Suppressor macrophage (primary cell): ENCODE measurements at regions not wholly inside any gene's neighbourhood (a gene's known extent, or its start where the extent isn't known, plus 50 kb on each side); places are given as distances from the start of the nearest gene placed in this dataset.
"Not testable (repeated sequence)": the region's sequence is repeated elsewhere in the genome, so short reads cannot be mapped to it uniquely, and the experiment has no call there.

Experiments
- DNase-seq, 4 experiments: peaks; one replicate each; pipeline ENCODE4 v3.0.0-alpha.2; 2020 to 2022

DNA sequence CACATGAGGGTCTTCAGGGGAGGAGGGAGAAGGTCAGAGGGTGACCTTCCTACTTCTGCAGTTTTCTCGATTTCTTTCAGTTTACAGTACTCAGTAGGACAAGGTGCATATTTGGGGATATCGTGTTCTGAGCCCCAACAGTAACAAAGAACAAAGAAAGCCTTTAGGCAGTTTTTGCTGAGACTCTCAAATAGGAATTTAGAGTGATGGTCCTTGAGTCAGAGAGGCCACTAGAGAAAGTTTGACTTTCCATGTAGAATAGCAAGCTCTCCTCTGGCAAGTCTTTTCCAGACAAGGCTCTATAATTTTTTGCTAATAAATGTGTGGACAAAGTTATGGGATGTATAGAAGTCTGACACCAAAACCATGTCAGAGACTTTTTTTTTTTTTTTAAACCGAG is 194.6 kb downstream of the TM9SF2 start:
- no peak for DNase-seq

DNA sequence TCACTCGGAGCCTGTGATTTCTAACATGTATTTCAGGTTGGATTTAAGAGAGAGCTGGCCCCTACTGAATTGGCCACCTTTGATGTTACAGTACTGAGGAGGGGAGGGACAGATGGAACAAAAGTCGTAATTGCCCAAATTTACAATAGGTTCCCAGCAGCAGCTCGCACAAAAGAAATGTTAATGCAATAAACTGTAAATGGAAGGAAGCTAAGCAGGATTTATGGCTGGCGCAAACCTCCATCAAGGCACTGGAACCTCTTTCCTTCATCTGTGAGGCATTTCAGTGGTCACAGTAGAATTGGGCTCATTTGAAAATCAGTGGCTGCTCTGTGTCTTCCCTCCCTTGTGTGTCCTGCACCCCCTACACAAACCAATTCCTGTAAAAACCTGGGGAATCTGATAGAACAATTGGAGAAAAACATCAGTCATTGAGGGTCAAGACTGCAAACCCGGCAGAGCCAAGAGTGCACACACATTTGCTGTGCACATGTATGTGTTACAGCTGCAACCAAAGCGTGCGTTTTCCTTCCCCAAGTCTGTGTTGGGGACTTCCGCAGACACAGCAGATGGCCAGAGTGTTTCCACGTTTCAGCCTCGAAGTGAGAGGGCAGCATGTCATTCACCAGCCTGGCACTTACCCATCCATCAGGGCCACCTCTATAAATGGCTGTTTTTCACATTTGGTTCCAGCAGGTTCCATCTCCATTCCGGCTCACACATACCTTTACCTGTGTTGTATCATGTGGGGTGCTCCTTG is 192.8 kb downstream of the TM9SF2 start:
- no peak for DNase-seq

DNA sequence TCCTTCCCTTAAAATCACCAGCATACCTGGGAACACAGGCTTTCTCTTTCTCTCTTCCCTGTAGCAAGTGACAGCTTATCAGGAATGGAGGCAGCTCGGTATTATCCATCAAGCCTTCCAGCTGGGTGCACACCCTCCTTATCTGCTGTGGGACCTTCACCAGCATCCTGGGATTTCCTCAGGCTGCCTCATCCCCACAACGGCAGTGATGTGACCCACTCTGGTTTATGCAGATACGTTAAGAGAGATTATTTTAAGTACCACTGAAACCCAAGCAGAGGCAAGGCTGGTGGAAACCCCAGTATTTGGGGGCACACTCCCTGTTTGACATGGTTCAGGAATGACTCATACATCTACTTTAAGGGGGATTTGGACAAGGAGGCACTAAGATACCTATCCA is 192.1 kb downstream of the TM9SF2 start:
- DNase-seq = no peak

DNA sequence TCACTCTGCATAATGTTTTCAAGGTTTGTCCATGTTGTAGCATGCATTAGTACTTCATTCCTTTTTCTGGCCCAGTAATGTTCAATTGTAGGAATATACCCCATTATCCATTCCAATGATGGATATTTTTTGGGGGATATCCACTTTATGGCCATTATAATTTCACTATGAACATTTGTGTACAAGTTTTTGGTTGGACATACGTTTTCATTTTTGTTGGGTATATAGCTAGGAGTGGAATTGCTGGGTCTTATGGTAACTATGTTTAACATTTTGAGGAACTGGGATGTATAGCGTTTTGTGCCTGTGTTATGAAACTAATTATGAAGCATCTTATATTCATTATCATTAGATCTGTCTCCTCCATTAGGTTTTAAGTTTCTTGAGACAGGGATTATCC is 191.6 kb downstream of the TM9SF2 start:
- no peak for DNase-seq

DNA sequence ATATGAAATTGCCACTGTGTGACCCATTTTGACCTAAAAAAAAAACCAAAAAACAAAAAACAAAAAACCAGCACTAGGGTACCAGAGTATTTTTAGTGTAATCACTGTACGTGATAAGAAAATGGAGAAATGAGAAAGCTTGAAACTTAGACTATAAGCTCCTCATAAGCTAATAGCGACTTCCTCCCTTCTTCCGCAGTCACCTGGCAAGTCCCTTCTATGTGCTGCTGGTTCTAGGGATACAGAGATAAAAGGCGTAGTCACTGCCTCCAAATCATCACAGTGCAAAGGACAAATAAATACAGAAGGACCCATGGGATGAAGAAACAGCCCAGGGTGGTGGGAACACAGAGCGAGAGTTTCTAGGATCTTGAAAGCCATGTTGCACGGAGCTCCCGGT is 190.3 kb downstream of the TM9SF2 start:
- DNase-seq = no peak

DNA sequence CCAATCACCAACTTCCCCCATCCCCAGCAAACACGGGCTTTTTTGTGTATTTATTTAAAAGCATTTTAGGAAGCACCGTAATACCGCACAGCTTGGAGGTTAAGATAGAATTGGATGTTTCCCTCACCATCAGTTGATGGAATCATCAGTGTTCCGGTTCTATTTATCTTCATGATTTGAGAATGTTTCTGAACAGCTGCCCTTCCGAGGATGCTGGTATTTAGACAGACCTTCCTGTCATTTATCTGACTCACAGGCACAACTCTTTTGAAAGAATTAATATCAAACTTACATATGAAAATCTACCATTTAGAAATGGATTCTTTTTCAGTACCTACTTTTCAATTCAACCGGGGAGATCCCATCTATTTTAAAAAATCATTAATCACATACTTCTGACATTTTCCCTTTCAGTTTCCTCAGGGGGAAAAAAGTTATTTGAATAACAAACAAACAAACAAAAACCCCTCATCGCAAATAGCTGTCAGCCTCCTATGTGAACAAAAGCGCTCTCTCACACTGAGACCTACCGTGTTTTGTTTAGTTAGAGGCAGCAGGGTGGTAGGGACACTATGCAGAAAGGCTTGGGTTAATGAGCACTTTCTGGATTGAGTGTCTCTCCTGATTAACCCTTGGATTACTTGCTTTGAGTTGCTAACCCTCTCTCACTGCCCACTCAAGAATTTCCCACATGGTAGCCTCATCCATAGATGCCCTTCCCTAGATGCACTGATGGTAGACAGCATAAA is 189.3 kb downstream of the TM9SF2 start:
- DNase-seq = no peak

DNA sequence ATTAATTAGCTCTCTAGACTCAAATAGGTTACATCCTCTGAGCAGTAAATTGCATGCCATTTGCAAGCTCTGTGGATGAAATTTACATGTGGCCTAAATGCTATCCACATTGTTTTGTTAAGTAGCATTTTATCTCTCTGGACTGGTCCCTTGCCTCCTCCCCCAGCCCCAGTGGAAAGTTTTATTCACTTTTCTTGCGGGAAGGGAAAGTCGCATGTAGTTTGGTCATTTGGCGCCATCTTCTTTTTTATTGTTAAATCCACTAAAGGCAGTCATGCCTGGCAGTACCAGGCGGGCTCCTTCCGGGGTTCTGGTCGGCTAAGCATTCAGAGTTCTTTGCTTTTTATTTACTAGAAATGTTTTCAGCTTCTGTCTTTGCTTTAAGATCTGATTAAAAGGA is 188.7 kb downstream of the TM9SF2 start:
- DNase-seq = no peak

DNA sequence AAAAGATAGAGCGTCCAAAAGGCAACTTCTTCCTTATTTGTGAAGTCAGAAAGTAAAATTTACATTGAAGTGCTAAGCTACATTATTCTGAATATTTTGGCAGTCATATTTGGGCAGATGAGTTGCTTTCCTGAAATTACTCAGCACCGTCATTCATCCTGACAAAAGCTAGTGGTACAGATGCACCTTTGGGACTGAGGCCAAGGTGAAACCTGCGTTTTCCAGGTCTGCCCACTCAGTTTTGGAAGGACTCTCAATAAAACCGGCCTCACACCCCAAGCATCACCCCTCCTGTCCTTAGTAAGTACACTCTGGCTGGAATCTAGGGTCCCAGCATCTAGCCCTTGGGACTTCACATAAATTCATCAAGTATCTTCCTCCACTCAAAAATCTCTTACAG is 187.5 kb downstream of the TM9SF2 start:
- no peak for DNase-seq

DNA sequence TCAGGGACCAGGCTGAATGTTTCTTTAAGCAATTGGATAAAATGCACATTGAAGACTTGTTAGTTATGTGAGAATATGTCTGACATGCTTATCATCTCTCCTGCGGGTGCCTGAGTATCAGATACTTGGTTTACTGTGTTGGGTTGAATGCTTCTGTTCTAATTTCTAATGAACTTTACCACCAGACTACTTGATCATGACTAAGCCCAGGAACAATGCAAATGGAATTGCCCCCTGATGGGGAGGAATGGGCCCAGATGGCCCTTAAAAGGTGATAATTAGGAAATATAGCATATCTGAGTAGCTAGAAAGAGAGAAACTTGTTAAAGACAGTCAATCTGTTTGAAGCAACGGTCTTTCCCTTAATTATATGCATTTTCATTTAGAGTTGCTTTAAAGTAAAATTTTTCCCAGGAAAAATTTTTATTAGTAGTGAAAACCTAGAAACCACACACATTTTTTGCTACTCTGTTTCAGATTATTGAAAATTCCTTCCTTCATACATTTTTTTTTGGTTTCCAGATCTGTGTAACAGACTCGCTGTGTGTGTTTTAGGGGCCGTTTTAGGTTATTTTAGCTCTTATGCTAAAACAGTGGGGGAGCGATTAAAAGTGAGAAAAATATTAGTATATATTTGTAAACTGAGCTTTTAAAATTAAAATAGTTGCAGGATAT is 186.6 kb downstream of the TM9SF2 start:
- no peak for DNase-seq

DNA sequence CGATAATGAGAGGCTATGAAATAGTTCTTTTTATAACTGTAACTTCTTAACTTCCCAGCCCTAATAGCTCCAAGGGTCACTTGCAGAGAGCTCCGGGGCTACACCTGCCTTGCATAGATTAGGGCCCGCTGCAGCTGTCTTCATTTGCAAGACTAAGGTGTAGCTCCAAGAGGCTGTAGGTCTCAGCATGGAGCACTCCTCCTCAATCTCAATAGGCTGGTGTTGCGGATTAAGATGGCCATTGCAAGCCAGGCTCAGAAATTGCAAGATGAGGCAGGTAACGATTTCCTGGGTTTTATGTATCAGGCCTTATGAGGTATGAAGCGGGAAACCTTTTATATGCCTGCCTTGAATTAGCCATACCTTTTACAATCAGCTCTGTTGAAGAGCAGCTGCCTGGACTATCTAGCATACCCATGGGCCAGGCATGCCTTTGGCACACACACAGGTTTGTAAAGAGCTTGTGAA is 185.7 kb downstream of the TM9SF2 start:
- DNase-seq = no peak

DNA sequence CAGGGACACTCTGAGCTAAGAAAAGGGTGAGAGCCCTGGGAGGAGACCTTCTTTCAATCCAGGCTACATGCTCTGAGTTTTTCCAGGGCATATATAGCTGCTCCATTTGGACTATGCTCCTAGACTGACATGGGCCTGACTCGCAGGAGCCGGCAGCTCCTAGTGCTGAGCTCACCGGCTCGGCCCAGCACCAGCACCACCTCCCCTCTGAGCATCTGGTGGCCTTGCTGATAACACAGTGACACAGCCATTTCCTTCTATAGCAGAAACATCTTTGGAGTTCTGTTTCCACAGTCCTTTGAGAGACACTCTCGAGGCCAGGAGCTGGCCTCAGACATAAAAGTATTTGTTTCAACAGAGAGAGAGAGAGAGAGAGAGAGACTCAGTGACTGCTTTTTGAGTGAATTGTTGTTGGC is 184.9 kb downstream of the TM9SF2 start:
- no peak for DNase-seq

DNA sequence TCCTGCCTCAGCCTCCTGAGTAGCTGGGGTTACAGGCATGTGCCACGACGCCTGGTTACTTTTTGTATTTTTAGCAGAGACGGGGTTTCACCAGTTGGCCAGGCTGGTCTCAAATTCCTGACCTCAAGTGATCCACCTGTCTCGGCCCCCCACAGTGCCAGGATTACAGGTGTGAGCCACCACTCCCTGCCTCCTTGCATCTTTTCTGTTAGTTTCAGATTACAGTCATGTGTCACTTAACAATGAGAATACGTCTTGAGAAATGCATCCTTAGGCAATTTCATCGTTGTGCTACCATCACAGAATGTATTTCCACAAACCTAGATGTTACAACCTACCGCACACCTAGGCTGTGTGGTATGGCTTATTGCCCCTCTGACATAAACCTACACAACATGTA is 180.4 kb downstream of the TM9SF2 start:
- no peak for DNase-seq

DNA sequence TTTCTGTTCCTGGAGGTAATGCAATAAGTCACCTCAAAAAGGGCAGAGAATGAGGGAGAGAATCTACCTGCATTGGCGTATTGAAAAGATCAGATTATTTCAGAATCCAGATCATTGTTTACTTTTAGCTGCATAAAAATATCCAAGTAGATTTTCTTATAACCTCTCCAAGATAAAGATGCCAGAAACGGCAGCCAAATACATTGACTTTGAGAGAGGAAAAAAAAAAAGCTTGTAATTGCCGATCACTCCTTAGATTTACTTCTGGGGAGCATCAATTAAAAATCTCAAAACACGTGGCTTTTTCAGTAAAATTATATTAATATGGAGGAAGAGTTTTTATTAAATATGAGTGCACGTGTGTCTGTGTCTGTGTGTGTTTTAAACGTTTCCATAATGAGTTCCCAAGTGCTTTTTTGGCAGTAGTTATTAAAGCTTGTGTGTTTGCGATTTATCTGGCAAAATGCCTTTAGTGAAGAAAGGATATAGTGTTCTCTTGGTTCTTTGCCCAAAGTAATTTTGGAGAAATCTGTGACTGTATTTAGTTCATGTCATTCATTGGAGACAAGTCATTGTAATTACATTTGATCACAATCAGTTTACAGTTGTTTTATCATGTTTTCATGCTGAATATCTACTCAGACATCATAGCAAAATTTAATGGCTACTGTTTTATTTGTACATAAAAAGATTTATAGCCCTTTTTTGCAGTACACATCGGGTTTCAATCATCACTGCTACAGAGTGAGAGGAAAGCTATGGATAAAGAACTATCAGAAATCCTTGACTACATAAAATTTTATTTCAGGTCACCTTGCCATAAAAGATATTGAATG is 176.1 kb downstream of the TM9SF2 start:
- no peak for DNase-seq

DNA sequence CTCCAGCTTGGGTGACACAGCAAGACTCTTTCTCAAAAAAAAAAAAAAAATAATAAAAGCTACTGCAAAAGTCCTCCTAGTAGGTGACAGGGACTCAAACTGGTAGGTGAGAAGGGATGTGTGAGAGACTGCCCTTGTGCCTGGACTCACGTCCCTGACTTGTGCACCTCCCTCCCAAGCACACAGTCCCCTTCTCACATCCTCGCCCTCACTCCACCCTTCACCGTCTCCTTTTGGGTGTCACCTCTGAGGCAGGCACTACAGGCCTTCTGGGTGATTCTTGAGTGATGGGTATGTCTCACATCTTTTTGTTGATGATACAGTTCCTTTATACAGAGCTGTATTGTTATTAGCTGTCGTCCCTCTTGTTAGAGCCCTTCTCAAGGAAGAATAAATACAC is 170.5 kb downstream of the TM9SF2 start:
- no peak for DNase-seq

DNA sequence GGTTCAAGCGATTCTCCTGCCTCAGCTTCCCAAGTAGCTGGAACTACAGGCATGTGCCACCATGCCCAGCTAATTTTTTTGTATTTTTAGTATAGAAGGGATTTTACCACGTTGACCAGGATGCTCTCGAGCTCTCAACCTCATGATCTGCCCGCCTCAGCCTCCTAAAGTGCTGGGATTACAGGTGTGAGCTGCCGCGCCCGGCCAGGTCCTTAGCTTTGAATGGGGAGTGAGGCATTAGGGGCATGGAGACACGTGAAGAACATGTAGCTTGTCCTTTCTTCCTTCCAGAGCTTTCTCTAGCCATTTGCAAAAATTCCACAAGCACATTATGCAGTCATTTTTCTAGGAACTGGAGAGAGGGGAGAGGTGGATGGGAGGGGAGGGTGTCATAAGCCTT is 167.8 kb downstream of the TM9SF2 start:
- not testable (repeated sequence) for DNase-seq

DNA sequence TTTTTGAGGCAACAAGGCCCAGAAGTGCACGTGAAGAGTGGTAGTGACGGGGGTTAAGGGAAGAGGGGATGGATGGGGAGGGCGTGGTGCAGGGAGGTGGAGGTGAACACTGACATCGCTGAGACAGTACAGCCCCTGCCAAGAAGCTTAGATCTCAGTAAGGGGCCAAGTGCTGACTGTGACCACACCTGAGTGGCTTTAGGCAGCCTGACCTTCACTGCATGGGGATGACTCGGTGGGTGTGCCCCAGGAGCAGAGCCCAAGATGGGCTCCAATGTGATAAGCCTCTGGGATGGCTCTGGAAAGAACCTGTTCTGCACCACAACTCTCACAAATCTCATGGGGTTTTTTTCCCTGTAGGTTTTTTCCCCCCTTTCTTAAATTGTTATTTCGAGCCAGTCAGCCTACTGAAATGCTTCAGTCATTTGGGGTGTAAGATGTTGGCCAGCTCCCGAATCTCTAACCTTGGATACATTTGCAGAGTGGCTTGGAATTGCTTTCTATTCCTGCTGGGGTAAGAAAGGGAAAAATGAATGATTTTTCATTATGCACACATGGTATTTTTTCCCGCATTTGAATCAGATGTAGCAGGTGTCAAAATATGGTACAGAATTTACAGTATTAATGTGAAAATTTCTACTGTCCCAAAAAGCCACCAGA is 165.0 kb downstream of the TM9SF2 start:
- no peak for DNase-seq

DNA sequence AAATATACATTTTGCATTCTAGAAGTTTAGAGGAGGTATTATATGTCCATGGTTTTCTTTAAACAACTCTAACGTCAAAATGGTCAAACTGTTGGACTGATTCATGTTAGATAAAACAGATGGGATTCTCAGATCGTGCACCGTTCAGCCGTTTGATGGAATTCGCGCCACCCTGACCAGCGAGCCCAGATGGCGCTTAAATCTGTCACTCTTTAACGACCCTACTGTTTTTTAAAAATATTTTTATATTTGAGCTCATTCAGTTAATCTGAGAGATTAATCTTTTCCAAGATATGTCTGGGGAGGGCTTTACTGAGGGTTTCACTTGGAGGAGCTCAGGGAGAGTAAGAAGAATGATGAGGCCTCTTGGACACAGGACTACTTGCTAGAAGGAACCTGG is 164.4 kb downstream of the TM9SF2 start:
- DNase-seq = no peak

DNA sequence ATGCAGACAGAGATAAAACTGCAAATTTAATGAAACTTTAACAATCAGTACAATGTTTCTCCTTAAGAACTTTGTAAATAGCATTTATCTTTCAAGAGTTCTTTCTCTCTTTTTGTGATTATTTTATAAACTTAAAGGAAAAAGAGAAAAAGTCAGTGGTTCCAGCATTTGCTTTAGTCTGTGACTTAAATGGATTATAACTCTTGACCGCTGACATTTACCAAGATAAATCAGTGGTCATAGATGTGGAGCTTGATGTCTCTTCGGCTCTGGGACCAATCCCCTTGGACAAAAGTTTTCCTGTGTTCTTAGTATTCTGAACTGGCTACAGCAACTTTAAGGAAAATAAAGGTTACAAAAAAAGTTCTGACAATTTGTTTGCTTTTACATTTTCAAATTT is 162.6 kb downstream of the TM9SF2 start:
- DNase-seq = no peak

DNA sequence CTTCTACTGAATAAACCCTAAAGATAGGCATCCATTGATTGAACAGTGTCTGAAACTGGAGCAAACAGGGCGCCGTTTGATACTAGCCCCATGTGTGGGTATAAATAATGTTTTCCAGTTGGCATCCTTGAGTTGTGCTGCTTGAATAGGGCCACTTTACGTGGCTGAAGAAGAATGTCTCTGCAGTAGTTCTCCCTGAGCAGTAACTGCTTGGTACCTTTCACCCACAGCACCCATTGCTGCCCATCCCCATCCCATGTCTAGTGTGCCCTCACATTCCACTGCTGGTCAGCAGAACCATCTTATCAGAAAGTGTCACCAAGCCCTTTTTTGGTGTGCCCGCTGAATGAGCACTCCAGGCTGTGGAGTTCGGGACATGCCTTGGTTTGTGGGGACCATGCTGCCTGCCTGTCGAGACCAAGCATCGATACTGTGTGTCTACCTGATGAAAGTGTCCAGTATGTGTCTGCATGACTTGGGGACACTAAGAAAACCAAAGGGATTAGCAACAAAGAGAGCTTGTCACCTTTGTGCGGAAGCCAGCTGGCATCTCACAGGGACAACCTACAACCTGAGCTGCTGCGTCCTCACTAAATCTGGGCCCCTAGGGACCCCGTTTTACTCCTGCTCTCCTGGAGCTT is 162.0 kb downstream of the TM9SF2 start:
- DNase-seq = no peak

DNA sequence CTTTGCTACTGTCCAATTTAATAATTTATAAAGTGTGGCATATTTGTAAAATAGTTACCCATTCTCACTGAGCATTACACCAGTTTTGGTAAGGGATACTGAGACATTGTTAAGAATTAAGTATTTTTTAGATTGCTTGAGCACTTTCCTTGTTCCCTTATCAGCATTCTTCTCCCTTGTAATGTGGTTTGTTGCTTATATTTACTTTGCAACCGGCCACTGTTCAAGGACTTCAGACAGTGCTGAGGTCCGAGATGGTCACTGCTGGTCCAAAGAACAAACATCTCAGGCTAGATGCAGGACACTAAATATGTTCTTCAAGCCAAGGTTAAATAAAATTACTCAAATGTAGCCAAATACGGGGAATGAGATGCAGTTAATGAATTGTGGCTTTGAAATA is 161.4 kb downstream of the TM9SF2 start:
- DNase-seq = no peak

DNA sequence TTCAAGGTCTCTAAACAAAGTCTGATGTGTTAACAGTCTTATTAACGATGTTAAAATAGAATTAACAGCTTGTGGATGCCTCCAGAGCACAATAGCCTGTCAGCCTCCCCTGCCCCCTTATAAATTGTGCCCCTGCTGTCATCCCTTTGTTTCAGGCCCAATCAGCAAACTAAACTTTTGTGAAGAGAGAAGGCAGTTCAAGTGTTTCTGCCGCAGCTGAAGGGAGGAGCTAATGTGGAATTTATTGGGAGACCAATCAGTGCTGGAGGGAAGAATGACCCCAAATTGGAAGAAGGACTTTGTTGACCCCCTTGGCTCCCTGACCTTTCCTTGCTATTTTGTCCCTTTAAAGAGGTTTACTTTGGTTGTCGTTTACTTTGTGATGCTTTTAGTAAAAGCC is 160.5 kb downstream of the TM9SF2 start:
- DNase-seq = no peak
